ENCODE measurements at regions not wholly inside any gene's neighbourhood (a gene's known extent, or its start where the extent isn't known, plus 50 kb on each side); places are given as distances from the start of the nearest gene placed in this dataset.

- TF ChIP-seq RFX5 (IDR thresholded peaks at IDR 0.05; ENCODE audit: low read depth, low read length) = no peak
- TF ChIP-seq CTCF (conservative IDR thresholded peaks at IDR 0.05; ENCODE audit: low read depth, low read length) = no peak
- TF ChIP-seq POLR2A (IDR thresholded peaks at IDR 0.05; ENCODE audit: low read depth, low read length) = no peak
- no peak for TF ChIP-seq BHLHE40 (IDR thresholded peaks at IDR 0.05; ENCODE audit: low read depth, low read length)
- no peak for TF ChIP-seq MXI1 (IDR thresholded peaks at IDR 0.05; ENCODE audit: borderline replicate concordance, low read depth, low read length)
- no peak for TF ChIP-seq USF2 (IDR thresholded peaks at IDR 0.05; ENCODE audit: low read depth, low read length)
- no peak for TF ChIP-seq RAD21 (IDR thresholded peaks at IDR 0.05; ENCODE audit: low read length)
- TF ChIP-seq SMC3 (IDR thresholded peaks at IDR 0.05; ENCODE audit: low read depth, low read length) = no peak
- no peak for TF ChIP-seq ELK1 (IDR thresholded peaks at IDR 0.05; ENCODE audit: borderline replicate concordance, low read depth, low read length)
- TF ChIP-seq MAFK (IDR thresholded peaks at IDR 0.05; ENCODE audit: low read depth, low read length) = no peak
- no peak for TF ChIP-seq CHD1 (IDR thresholded peaks at IDR 0.05; ENCODE audit: low read depth, low read length)
Measured at GRCh38 chr16:6932871-6933385, 399.7 kb upstream of the RBFOX1 start.
